Breast epithelium (tissue), 4 donors: ENCODE measurements at regions not wholly inside any gene's neighbourhood (a gene's known extent, or its start where the extent isn't known, plus 50 kb on each side); places are given as distances from the start of the nearest gene placed in this dataset.

Experiments used
- DNase-seq, 2 donors: peaks; one replicate each; pipeline ENCODE4 v3.0.0-alpha.2; 2019; ENCODE audit warnings: low spot score in 2 of 2
- H3K27ac ChIP-seq, 2 donors: fragments of 200-600 bp; sonication (generic) in 1 of 2; one replicate each; pipeline ENCODE4 v1.5.1; 2016 to 2019; ENCODE audit warnings: mild to moderate bottlenecking in 1 of 2
- H3K27me3 ChIP-seq, 2 donors: fragments of 200-600 bp; sonication (generic) in 1 of 2; one replicate each; pipeline versions ENCODE4 v1.5.1 to v1.6.0; 2017 to 2019; ENCODE audit warnings: control low read depth in 1 of 2, mild to moderate bottlenecking in 1 of 2
- H3K36me3 ChIP-seq: fragments of 200-600 bp; one replicate; pipeline ENCODE4 v1.5.1; 2019
- H3K4me1 ChIP-seq, 2 donors: fragments of 200-600 bp; sonication (generic); one replicate each; pipeline ENCODE4 v1.5.1; 2016 to 2019; ENCODE audit warnings: control low read depth in 1 of 2
- H3K4me3 ChIP-seq, 3 donors: fragments of 200-600 bp; sonication (generic); 1 replicate in 2 of 3; 2 replicates in 1 of 3; pipeline ENCODE4 v1.5.1; 2016 to 2019; ENCODE audit warnings: mild to moderate bottlenecking in 3 of 3, moderate library complexity in 2 of 3
- H3K9me3 ChIP-seq, 2 donors: fragments of 200-600 bp; sonication (generic) in 1 of 2; one replicate each; pipeline ENCODE4 v1.5.1; 2016 to 2019; ENCODE audit warnings: control low read depth in 1 of 2
- CTCF ChIP-seq, 3 donors: fragments of 450-650 bp; IDR thresholded peaks; one replicate each; pipeline ENCODE4 v1.5.1; 2016 to 2017; ENCODE audit warnings: antibody characterized with exemption in 3 of 3, mild to moderate bottlenecking in 3 of 3, moderate library complexity in 3 of 3
- POLR2A ChIP-seq: fragments of 450-650 bp; IDR thresholded peaks from one replicate; pipeline ENCODE4 v1.6.1; 2016; ENCODE audit warnings: antibody characterized with exemption, mild to moderate bottlenecking, moderate library complexity
- POLR2AphosphoS5 ChIP-seq, 3 donors: sonication (generic); formaldehyde crosslinking; IDR thresholded peaks; one replicate each; pipeline ENCODE4 v1.6.1; 2017; ENCODE audit warnings: antibody characterized with exemption in 3 of 3
- intact Hi-C: fragments of 100-400 bp; cut with DNase I; formaldehyde crosslinking; loops from one replicate; pipeline ENCODE4 v1.15.1; 2023; ENCODE audit warnings: low total_unique reads

DNA sequence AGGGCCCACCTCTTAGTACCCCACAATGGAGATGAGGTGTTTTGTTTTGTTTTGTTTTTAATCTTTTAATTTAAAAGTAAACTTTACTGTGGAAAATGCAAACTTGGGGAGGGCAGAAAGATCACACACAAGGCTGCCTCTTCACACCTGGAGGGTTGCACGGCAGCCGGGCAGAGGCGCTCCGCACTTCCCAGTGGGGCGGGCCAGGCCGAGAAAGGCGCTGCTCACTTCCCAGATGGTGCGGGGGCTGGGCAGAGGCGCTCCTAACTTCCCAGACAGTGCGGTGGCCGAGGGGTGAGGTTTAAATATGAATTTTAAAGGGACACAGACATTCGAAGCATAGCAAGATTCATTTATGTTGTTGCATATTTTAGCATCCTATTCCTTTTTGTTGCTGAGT is 235.9 kb upstream of the MTPN start:
- intact Hi-C loops: no loop called here
- no peaks in the 10 kb centered on the region for H3K36me3 ChIP-seq
- no peak overlapping the region for H3K4me3 ChIP-seq
- no peak overlapping the region for H3K27ac ChIP-seq
- no peaks in the 10 kb centered on the region for H3K4me1 ChIP-seq
- TF ChIP-seq POLR2A (no peak), POLR2AphosphoS5 (IDR thresholded peaks at IDR 0.05) (no peak), CTCF (IDR thresholded peaks at IDR 0.05) (no peak)
- no peak for DNase-seq
- no peaks in the 10 kb centered on the region for H3K27me3 ChIP-seq
- H3K9me3 ChIP-seq: peaks cover 0 to 3% of the 10 kb centered on the region in 2 donors

DNA sequence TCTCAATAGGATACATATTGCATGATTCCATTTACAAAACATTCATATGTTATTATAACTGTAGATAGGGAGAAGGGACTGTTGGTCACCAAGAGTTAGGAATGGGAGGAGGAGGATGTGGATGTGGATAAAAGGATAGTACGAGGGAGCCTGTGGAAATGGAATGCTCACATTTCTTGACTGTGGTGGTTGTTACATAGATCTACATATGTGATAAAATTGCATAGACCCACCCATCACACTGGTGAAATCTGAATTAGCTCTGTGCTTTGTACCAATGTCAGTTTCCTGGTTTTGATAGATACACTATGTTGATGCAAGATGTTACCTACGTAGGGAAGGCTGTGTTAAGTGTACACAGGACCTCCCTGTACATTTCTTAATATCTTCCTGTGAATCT is 233.5 kb upstream of the MTPN start:
- H3K27me3 ChIP-seq: no peaks in the 10 kb centered on the region
- no peak overlapping the region for H3K4me3 ChIP-seq
- no peak overlapping the region for H3K27ac ChIP-seq
- intact Hi-C loops: no loop called here
- no peak for TF ChIP-seq CTCF (IDR thresholded peaks at IDR 0.05)
- peaks cover 0 to 3% of the 10 kb centered on the region in 2 donors for H3K9me3 ChIP-seq
- H3K4me1 ChIP-seq: no peaks in the 10 kb centered on the region
- no peak for DNase-seq
- H3K36me3 ChIP-seq: no peaks in the 10 kb centered on the region

DNA sequence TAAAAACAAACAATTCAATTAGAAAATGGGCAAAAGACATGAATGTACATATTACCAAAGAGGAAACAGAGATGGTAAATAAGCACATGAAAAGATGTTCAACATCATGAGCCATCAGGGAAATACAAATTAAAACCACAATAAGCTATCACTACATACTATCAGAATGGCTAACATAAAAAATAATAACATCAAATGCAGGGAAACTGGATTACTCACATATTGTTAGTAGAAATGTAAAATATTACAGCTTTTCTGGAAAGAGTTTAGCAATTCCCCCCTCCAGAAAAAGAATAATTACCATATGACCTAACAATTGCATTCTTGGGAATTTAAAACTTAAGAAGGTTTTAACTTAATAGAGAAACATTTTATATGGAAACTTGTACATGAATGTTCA is 232.9 kb upstream of the MTPN start:
- Histone ChIP-seq H3K36me3 (no peaks in the 10 kb centered on the region), H3K4me3 (no peak overlapping the region), H3K27ac (no peak overlapping the region), H3K9me3 (peaks cover 0 to 3% of the 10 kb centered on the region in 2 donors), H3K27me3 (no peaks in the 10 kb centered on the region), H3K4me1 (no peaks in the 10 kb centered on the region)
- DNase-seq: no peak
- TF ChIP-seq CTCF (IDR thresholded peaks at IDR 0.05) (no peak), POLR2A (no peak), POLR2AphosphoS5 (IDR thresholded peaks at IDR 0.05) (no peak)
- intact Hi-C loops: no loop called here

- Histone ChIP-seq H3K4me3 (no peak overlapping the region), H3K4me1 (no peaks in the 10 kb centered on the region), H3K9me3 (no peaks in the 10 kb centered on the region), H3K36me3 (no peaks in the 10 kb centered on the region), H3K27ac (no peak overlapping the region), H3K27me3 (no peaks in the 10 kb centered on the region)
- no peak for TF ChIP-seq CTCF (IDR thresholded peaks at IDR 0.05)
- no peak for TF ChIP-seq POLR2A
- no peak for TF ChIP-seq POLR2AphosphoS5 (IDR thresholded peaks at IDR 0.05)
- intact Hi-C loops: no loop called here
- no peak for DNase-seq
Measured at GRCh38 chr7:136205956-136206355, 228.8 kb upstream of the MTPN start.

DNA sequence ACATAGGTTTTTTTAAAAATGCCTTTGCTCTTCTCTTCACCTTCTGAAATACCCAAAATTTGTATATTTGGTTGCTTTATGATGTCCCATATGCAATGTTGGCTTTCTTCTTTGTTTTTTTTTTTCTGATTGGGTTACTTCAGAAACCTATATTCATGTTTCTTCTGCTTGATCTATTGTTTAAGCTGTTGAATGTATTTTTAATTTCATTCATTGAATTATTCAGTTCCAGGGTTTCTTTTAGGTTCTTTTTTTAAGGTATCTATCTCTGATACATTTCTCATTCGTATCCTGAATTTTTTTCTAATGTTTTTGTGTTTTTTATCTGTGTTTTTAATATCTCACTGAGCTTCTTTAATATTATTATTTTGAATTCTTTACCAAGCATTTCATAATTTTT is 221.0 kb upstream of the MTPN start:
- Histone ChIP-seq H3K36me3 (no peaks in the 10 kb centered on the region), H3K4me1 (no peaks in the 10 kb centered on the region), H3K9me3 (peaks cover 22 to 39% of the 10 kb centered on the region in 2 donors), H3K27ac (no peak overlapping the region), H3K27me3 (no peaks in the 10 kb centered on the region), H3K4me3 (no peak overlapping the region)
- TF ChIP-seq POLR2A (no peak), CTCF (IDR thresholded peaks at IDR 0.05) (no peak), POLR2AphosphoS5 (IDR thresholded peaks at IDR 0.05) (no peak)
- intact Hi-C loops: no loop called here
- DNase-seq: no peak
